GM18498 (cell line): ENCODE measurements at regions not wholly inside any gene's neighbourhood (a gene's known extent, or its start where the extent isn't known, plus 50 kb on each side); places are given as distances from the start of the nearest gene placed in this dataset.

ENCODE experiments used
- ATAC-seq: cut with Tn5 transposase; IDR thresholded peaks from one replicate; pipeline ENCODE4 v1.9.1; 2021; ENCODE audit warnings: mild to moderate bottlenecking, moderate library complexity; ENCODE audit not compliant: unreplicated experiment

- no peak for ATAC-seq
Measured at GRCh38 chr1:37127254-37127748, 93.0 kb upstream of the GRIK3 start.

- ATAC-seq, result no peak
Measured at GRCh38 chr1:37128091-37128490, 93.8 kb upstream of the GRIK3 start.

- no peak for ATAC-seq
Measured at GRCh38 chr1:37130221-37130948, 96.1 kb upstream of the GRIK3 start.

- ATAC-seq, result no peak
Measured at GRCh38 chr1:37131281-37131680, 97.0 kb upstream of the GRIK3 start.

- ATAC-seq, result no peak
Measured at GRCh38 chr1:37133276-37134145, 99.2 kb upstream of the GRIK3 start.

- ATAC-seq, result no peak
Measured at GRCh38 chr1:37134599-37134998, 100.3 kb upstream of the GRIK3 start.

- no peak for ATAC-seq
Measured at GRCh38 chr1:37135032-37135431, 100.7 kb upstream of the GRIK3 start.

- ATAC-seq, result no peak
Measured at GRCh38 chr1:37137014-37137413, 102.7 kb upstream of the GRIK3 start.

GRCh38 chr1:37137601-37138000 is 103.3 kb upstream of the GRIK3 start:
- ATAC-seq, result no peak

GRCh38 chr1:37143800-37144199 is 109.5 kb upstream of the GRIK3 start:
- ATAC-seq, result no peak

- ATAC-seq, result no peak
Measured at GRCh38 chr1:37146071-37146470, 111.8 kb upstream of the GRIK3 start.

- ATAC-seq, result no peak
Measured at GRCh38 chr1:37147392-37147831, 113.1 kb upstream of the GRIK3 start.

- no peak for ATAC-seq
Measured at GRCh38 chr1:37147906-37148305, 113.6 kb upstream of the GRIK3 start.

GRCh38 chr1:37148663-37149062 is 114.3 kb upstream of the GRIK3 start:
- ATAC-seq, result no peak

- ATAC-seq, result no peak
Measured at GRCh38 chr1:37149296-37149695, 115.0 kb upstream of the GRIK3 start.

GRCh38 chr1:37150986-37151385 is 116.7 kb upstream of the GRIK3 start:
- no peak for ATAC-seq

- no peak for ATAC-seq
Measured at GRCh38 chr1:37151789-37152188, 117.5 kb upstream of the GRIK3 start.

GRCh38 chr1:37152491-37152890 is 118.2 kb upstream of the GRIK3 start:
- no peak for ATAC-seq

- ATAC-seq, result no peak
Measured at GRCh38 chr1:37153116-37154100, 119.1 kb upstream of the GRIK3 start.

GRCh38 chr1:37156646-37157045 is 122.3 kb upstream of the GRIK3 start:
- no peak for ATAC-seq

GRCh38 chr1:37157634-37158033 is 123.3 kb upstream of the GRIK3 start:
- no peak for ATAC-seq
